ENCODE measurements at regions not wholly inside any gene's neighbourhood (a gene's known extent, or its start where the extent isn't known, plus 50 kb on each side); places are given as distances from the start of the nearest gene placed in this dataset.

- Histone ChIP-seq H3K27ac (ENCODE audit: poor library complexity, severe bottlenecking) (no peak overlapping the region), H3K4me1 (ENCODE audit: insufficient read depth, poor library complexity, severe bottlenecking) (no peaks in the 10 kb centered on the region), H3K9me3 (ENCODE audit: severe bottlenecking) (no peaks in the 10 kb centered on the region), H3K4me3 (ENCODE audit: severe bottlenecking) (no peak overlapping the region), H3K36me3 (ENCODE audit: low read depth) (no peaks in the 10 kb centered on the region), H3K27me3 (ENCODE audit: insufficient read depth, poor library complexity, severe bottlenecking) (peaks cover 31% of the 10 kb centered on the region)
- TF ChIP-seq CTCF (IDR thresholded peaks at IDR 0.05; ENCODE audit: poor library complexity, severe bottlenecking), result no peak
- ATAC-seq (ENCODE audit: low read depth) (no peak), DNase-seq (ENCODE audit: low spot score) (no peak)
These were observed 62.7 kb upstream of the C14orf180 start for GRCh38 chr14:104516906-104517305.

GRCh38 chr14:104517426-104517825, 62.1 kb upstream of the C14orf180 start:
- ATAC-seq (ENCODE audit: low read depth) (no peak), DNase-seq (ENCODE audit: low spot score) (no peak)
- peaks cover 26% of the 10 kb centered on the region for H3K27me3 ChIP-seq (ENCODE audit: insufficient read depth, poor library complexity, severe bottlenecking)
- no peak overlapping the region for H3K4me3 ChIP-seq (ENCODE audit: severe bottlenecking)
- no peaks in the 10 kb centered on the region for H3K36me3 ChIP-seq (ENCODE audit: low read depth)
- no peaks in the 10 kb centered on the region for H3K4me1 ChIP-seq (ENCODE audit: insufficient read depth, poor library complexity, severe bottlenecking)
- H3K27ac ChIP-seq (ENCODE audit: poor library complexity, severe bottlenecking), result no peak overlapping the region
- H3K9me3 ChIP-seq (ENCODE audit: severe bottlenecking), result no peaks in the 10 kb centered on the region
- no peak for TF ChIP-seq CTCF (IDR thresholded peaks at IDR 0.05; ENCODE audit: poor library complexity, severe bottlenecking)

GRCh38 chr14:104517867-104518266, 61.7 kb upstream of the C14orf180 start:
- no peak for TF ChIP-seq CTCF (IDR thresholded peaks at IDR 0.05; ENCODE audit: poor library complexity, severe bottlenecking)
- peaks cover 21% of the 10 kb centered on the region for H3K27me3 ChIP-seq (ENCODE audit: insufficient read depth, poor library complexity, severe bottlenecking)
- no peaks in the 10 kb centered on the region for H3K36me3 ChIP-seq (ENCODE audit: low read depth)
- no peak overlapping the region for H3K4me3 ChIP-seq (ENCODE audit: severe bottlenecking)
- H3K9me3 ChIP-seq (ENCODE audit: severe bottlenecking), result no peaks in the 10 kb centered on the region
- DNase-seq (ENCODE audit: low spot score), result no peak
- no peaks in the 10 kb centered on the region for H3K4me1 ChIP-seq (ENCODE audit: insufficient read depth, poor library complexity, severe bottlenecking)
- H3K27ac ChIP-seq (ENCODE audit: poor library complexity, severe bottlenecking), result no peak overlapping the region
- ATAC-seq (ENCODE audit: low read depth), result no peak

GRCh38 chr14:104518659-104519350, 60.8 kb upstream of the C14orf180 start:
- H3K27ac ChIP-seq (ENCODE audit: poor library complexity, severe bottlenecking), result no peak overlapping the region
- H3K36me3 ChIP-seq (ENCODE audit: low read depth), result no peaks in the 10 kb centered on the region
- H3K4me1 ChIP-seq (ENCODE audit: insufficient read depth, poor library complexity, severe bottlenecking), result no peaks in the 10 kb centered on the region
- DNase-seq (ENCODE audit: low spot score) (no peak), ATAC-seq (ENCODE audit: low read depth) (no peak)
- H3K9me3 ChIP-seq (ENCODE audit: severe bottlenecking), result no peaks in the 10 kb centered on the region
- H3K4me3 ChIP-seq (ENCODE audit: severe bottlenecking), result no peak overlapping the region
- no peak for TF ChIP-seq CTCF (IDR thresholded peaks at IDR 0.05; ENCODE audit: poor library complexity, severe bottlenecking)
- H3K27me3 ChIP-seq (ENCODE audit: insufficient read depth, poor library complexity, severe bottlenecking), result peaks cover 12% of the 10 kb centered on the region

- Histone ChIP-seq H3K4me1 (ENCODE audit: insufficient read depth, poor library complexity, severe bottlenecking) (no peaks in the 10 kb centered on the region), H3K36me3 (ENCODE audit: low read depth) (no peaks in the 10 kb centered on the region), H3K9me3 (ENCODE audit: severe bottlenecking) (no peaks in the 10 kb centered on the region), H3K27me3 (ENCODE audit: insufficient read depth, poor library complexity, severe bottlenecking) (peaks cover 3% of the 10 kb centered on the region), H3K4me3 (ENCODE audit: severe bottlenecking) (no peak overlapping the region), H3K27ac (ENCODE audit: poor library complexity, severe bottlenecking) (no peak overlapping the region)
- ATAC-seq (ENCODE audit: low read depth) (no peak), DNase-seq (ENCODE audit: low spot score) (no peak)
- TF ChIP-seq CTCF (IDR thresholded peaks at IDR 0.05; ENCODE audit: poor library complexity, severe bottlenecking), result no peak
These were observed 59.8 kb upstream of the C14orf180 start for GRCh38 chr14:104519721-104520120.
